8988T (cell line): ENCODE measurements at regions not wholly inside any gene's neighbourhood (a gene's known extent, or its start where the extent isn't known, plus 50 kb on each side); places are given as distances from the start of the nearest gene placed in this dataset.
"Not testable (repeated sequence)": the region's sequence is repeated elsewhere in the genome, so short reads cannot be mapped to it uniquely, and the experiment has no call there.

Source experiments
- DNase-seq: peaks from one replicate; pipeline ENCODE4 v3.0.0; 2011

- DNase-seq: no peak
Observed at GRCh38 chr5:92852219-92852618, 728.8 kb downstream of the NR2F1-AS1 start.

- no peak for DNase-seq
Observed at GRCh38 chr5:92850886-92851285, 730.1 kb downstream of the NR2F1-AS1 start.

- no peak for DNase-seq
Observed at GRCh38 chr5:92849756-92850155, 731.3 kb downstream of the NR2F1-AS1 start.

GRCh38 chr5:92841604-92842155 lies 739.3 kb downstream of the NR2F1-AS1 start:
- DNase-seq: no peak

GRCh38 chr5:92838253-92838652 lies 742.8 kb downstream of the NR2F1-AS1 start:
- no peak for DNase-seq

- no peak for DNase-seq
Observed at GRCh38 chr5:92836855-92837755, 743.9 kb downstream of the NR2F1-AS1 start.

GRCh38 chr5:92835712-92836111 lies 745.3 kb downstream of the NR2F1-AS1 start:
- no peak for DNase-seq

GRCh38 chr5:92823551-92823950 lies 757.5 kb downstream of the NR2F1-AS1 start:
- DNase-seq: not testable (repeated sequence)

- DNase-seq: no peak
Observed at GRCh38 chr5:92822183-92822582, 758.8 kb downstream of the NR2F1-AS1 start.

GRCh38 chr5:92809855-92810465 lies 771.1 kb downstream of the NR2F1-AS1 start:
- no peak for DNase-seq

- no peak for DNase-seq
Observed at GRCh38 chr5:92808474-92808873, 772.5 kb downstream of the NR2F1-AS1 start.

- no peak for DNase-seq
Observed at GRCh38 chr5:92807085-92807484, 773.9 kb downstream of the NR2F1-AS1 start.

GRCh38 chr5:92805446-92805845 lies 775.6 kb downstream of the NR2F1-AS1 start:
- DNase-seq: no peak

GRCh38 chr5:92801911-92802310 lies 779.1 kb downstream of the NR2F1-AS1 start:
- no peak for DNase-seq

GRCh38 chr5:92800365-92800764 lies 780.7 kb downstream of the NR2F1-AS1 start:
- DNase-seq: no peak

- no peak for DNase-seq
Observed at GRCh38 chr5:92795633-92796032, 785.4 kb downstream of the NR2F1-AS1 start.

GRCh38 chr5:92780057-92780456 lies 801.0 kb downstream of the NR2F1-AS1 start:
- DNase-seq: no peak

GRCh38 chr5:92779536-92779935 lies 801.5 kb downstream of the NR2F1-AS1 start:
- no peak for DNase-seq

- DNase-seq: no peak
Observed at GRCh38 chr5:92778261-92778660, 802.8 kb downstream of the NR2F1-AS1 start.

- no peak for DNase-seq
Observed at GRCh38 chr5:92777421-92777820, 803.6 kb downstream of the NR2F1-AS1 start.

- DNase-seq: no peak
Observed at GRCh38 chr5:92775711-92776615, 805.1 kb downstream of the NR2F1-AS1 start.

GRCh38 chr5:92769978-92770377 lies 811.0 kb downstream of the NR2F1-AS1 start:
- DNase-seq: no peak

GRCh38 chr5:92761585-92761984 lies 819.4 kb downstream of the NR2F1-AS1 start:
- no peak for DNase-seq
